ENCODE measurements at regions not wholly inside any gene's neighbourhood (a gene's known extent, or its start where the extent isn't known, plus 50 kb on each side); places are given as distances from the start of the nearest gene placed in this dataset.

DNA sequence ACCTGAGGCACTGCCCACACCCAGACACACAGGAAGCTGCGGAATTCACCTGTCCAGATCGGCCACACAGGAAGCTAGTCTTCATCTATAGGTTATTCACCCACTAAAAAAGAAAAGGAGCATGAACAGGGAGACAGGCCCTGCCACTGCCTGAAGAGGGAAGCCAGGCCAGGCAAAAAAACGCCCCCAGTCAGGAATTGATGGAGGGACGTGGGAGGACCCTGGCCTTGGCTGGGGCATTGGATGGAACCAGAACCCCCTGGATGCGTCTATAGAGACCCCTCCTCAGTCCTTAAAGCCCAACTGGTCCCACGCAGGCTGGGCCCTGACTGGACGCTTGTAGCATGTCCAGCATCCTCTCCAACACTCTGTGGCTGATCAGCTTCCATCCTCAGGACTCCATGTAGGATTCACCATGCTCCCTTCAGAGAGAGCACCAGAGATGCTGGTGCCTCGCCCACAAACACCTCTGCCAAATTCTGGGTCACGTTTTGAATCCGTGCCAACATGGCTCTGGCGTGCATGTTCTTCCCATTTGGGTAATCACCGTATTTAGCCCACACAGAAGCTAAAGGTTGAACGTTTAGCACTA is 259.3 kb upstream of the TCERG1L start:
- TF ChIP-seq, protein P1, sequence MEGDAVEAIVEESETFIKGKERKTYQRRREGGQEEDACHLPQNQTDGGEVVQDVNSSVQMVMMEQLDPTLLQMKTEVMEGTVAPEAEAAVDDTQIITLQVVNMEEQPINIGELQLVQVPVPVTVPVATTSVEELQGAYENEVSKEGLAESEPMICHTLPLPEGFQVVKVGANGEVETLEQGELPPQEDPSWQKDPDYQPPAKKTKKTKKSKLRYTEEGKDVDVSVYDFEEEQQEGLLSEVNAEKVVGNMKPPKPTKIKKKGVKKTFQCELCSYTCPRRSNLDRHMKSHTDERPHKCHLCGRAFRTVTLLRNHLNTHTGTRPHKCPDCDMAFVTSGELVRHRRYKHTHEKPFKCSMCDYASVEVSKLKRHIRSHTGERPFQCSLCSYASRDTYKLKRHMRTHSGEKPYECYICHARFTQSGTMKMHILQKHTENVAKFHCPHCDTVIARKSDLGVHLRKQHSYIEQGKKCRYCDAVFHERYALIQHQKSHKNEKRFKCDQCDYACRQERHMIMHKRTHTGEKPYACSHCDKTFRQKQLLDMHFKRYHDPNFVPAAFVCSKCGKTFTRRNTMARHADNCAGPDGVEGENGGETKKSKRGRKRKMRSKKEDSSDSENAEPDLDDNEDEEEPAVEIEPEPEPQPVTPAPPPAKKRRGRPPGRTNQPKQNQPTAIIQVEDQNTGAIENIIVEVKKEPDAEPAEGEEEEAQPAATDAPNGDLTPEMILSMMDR (IDR thresholded peaks at IDR 0.05; ENCODE audit: insufficient read depth, low read depth, low read length, missing control alignments) = no peak
- H3K4me3 ChIP-seq (ENCODE audit: low read depth, low read length) = no peak overlapping the region
- no peak for DNase-seq (ENCODE audit: low read depth)

DNA sequence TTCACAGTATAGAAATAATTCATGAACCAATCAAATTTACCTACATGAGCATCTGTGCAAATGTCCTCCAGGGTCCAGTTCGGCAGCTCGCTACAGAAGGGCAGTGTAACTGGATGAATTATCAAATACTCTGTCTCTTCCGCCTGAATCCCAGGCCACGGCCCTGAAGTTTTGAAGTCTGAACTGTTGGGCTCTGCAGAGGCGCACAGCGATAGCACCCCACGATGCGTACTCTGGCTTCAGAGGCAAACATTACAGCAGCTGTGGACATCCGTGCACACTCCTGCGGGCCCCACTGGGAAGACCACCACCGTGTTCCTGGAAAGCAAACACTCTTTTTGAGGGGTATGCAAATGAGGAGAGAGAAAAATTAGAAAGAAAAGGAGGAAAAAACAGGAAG is 259.8 kb upstream of the TCERG1L start:
- TF ChIP-seq, protein P1 (IDR thresholded peaks at IDR 0.05; ENCODE audit: insufficient read depth, low read depth, low read length, missing control alignments) = no peak
- DNase-seq (ENCODE audit: low read depth) = no peak
- no peak overlapping the region for H3K4me3 ChIP-seq (ENCODE audit: low read depth, low read length)

DNA sequence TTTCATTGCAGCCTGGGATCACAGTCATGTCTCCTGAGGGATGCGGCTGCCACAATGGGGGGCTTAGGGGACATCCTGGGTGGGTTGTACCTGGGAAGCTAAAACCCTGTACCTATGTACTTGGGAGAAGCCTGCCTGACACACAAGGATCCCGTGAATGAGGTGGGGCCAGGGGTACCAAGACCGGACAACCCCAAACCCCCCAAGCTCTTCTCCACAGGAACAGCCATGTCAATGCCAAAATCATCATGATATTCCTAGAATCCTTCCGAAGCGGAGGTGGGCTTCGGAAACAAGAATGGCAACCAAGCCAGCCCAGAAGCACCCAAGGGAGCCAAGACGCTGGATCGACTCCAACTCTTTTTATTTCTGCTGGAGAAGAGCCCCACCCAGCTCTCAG is 260.3 kb upstream of the TCERG1L start:
- no peak overlapping the region for H3K4me3 ChIP-seq (ENCODE audit: low read depth, low read length)
- no peak for DNase-seq (ENCODE audit: low read depth)
- TF ChIP-seq, protein P1 (IDR thresholded peaks at IDR 0.05; ENCODE audit: insufficient read depth, low read depth, low read length, missing control alignments) = no peak

DNA sequence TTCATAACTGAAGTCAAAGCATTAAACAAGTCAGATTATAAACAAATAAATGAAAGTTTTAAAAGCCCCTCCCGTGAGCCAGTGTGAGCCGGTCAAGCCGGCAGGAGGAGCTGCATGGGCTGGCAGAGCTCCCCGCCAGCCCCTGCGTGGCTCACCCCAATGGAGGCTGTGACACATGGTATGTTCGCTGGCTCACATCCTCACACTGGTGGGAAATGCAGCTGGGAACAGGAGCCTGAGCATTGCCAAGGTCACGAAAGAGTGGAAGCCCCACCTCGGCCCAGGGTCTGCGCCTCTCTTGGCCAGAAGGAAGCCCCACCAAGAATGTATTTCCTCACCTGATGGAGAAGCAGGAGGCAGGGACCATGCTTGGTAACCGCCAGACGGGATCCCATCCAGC is 261.7 kb upstream of the TCERG1L start:
- TF ChIP-seq, protein P1 (IDR thresholded peaks at IDR 0.05; ENCODE audit: insufficient read depth, low read depth, low read length, missing control alignments) = no peak
- no peak for DNase-seq (ENCODE audit: low read depth)

DNA sequence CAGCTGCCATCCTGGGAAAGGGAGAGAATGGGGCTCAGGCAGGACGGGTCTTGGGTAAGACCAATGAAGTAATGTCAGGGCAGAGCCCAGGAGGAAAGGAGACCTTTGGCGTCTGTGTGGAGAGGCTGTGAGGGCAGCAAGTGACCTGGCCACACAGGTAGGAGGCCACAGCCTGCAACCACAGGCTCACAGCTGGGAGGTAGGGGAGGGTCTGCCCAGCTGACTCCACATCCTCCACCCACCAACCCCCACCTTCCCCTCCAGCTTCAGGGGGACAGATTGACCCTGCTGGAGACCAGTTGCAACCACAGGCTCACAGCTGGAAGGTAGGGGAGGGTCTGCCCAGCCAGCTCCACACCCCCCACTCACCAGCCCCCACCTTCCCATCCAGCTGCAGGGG is 262.2 kb upstream of the TCERG1L start:
- TF ChIP-seq, protein P1 (IDR thresholded peaks at IDR 0.05; ENCODE audit: insufficient read depth, low read depth, low read length, missing control alignments) = no peak
- DNase-seq (ENCODE audit: low read depth) = no peak
- H3K4me3 ChIP-seq (ENCODE audit: low read depth, low read length) = no peak overlapping the region

More for the DNA sequence above, 261.7 kb upstream of the TCERG1L start:
- no peak overlapping the region for H3K4me3 ChIP-seq (ENCODE audit: low read depth, low read length)

DNA sequence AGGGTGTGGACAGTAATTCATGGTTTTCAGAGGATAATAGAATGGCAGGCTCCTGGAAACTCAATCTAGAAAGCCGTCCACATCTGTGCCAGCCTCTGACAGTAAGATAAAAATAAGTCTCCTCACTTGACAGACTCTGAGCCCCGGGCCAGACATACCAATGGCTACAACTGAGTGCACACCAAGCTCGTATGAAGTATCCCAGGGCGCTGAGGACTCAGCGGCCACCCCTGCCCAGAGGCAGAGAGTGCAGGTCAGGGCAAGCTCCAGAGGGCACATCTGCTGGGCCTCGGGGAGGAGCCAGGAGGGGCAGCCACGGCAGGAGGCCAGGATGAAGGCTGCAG is 262.8 kb upstream of the TCERG1L start:
- TF ChIP-seq, protein P1 (IDR thresholded peaks at IDR 0.05; ENCODE audit: insufficient read depth, low read depth, low read length, missing control alignments) = no peak

DNA sequence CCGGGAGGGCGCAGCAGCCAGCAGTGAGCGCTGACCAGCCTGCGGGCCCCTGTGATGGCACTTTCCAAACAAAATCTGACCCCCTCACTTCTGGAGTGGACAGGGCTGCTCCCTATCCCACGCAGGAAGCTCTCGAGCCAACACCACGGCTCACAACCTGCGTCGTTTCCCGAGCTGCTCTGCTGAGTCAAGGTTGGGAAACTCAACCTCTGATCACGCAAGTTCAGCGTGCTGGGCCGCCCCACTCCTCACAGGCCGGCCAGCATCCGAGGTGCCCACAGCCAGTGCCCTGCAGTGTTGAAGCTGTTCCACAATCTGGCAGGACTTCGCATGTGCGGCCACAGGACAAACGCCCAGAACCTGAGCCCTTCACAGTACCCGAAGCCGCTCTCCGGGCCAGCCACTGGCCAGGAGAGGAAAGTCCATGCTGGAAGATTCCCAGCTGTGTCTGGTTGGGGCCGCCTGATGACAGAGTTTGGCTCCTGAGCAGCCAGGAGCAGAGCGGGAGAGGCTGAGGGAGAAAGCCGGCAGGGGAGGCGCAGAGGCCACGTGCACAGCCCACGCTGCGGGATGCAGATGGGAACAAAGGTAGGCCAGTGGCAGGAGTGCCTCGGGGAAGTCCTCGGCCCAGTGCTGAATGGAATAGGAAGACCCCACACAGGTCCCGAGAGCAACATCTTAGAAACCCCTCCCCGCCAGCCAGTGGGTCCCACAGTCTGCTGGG is 263.3 kb upstream of the TCERG1L start:
- DNase-seq (ENCODE audit: low read depth) = no peak
- H3K4me3 ChIP-seq (ENCODE audit: low read depth, low read length) = no peak overlapping the region
- TF ChIP-seq, protein P1 (IDR thresholded peaks at IDR 0.05; ENCODE audit: insufficient read depth, low read depth, low read length, missing control alignments) = no peak

More for the DNA sequence above, 262.8 kb upstream of the TCERG1L start:
- H3K4me3 ChIP-seq (ENCODE audit: low read depth, low read length) = no peak overlapping the region
- DNase-seq (ENCODE audit: low read depth) = no peak
